K562 (cell line): ENCODE measurements at regions not wholly inside any gene's neighbourhood (a gene's known extent, or its start where the extent isn't known, plus 50 kb on each side); places are given as distances from the start of the nearest gene placed in this dataset.

ENCODE experiments used
- ATAC-seq: fragments of 200-7000 bp; cut with Tn5 transposase; 3 replicates; pipeline ENCODE4 v1.9.1; 2020; ENCODE audit warnings: moderate library complexity
- BruUV-seq: library from RNA; stranded (reverse); fragments of 400-500 nt; replicated peaks from 2 replicates; lab custom pipeline; 2021; lab: Mats Ljungman, UMichigan
- CTCF ChIA-PET: fragments of 300-600 bp; formaldehyde crosslinking; extraction: SDS; loops from one replicate; lab custom pipeline; 2021; ENCODE audit warnings: low intra/inter-chr PET ratio; lab: Yijun Ruan, JAX
- POLR2A ChIA-PET: fragments of 300-600, 350-650 bp; sonication (Branson Sonifier 250); formaldehyde crosslinking; extraction: SDS; loops from one replicate; lab custom pipeline; 2021; ENCODE audit warnings: antibody characterized with exemption, inconsistent platforms; lab: Yijun Ruan, JAX
- DNase-seq, 4 experiments: peaks; one replicate each; pipeline versions ENCODE4 v3.0.0 to v3.0.0-alpha.2; 2011 to 2018; ENCODE audit warnings: low spot score in 3 of 4, mixed read lengths in 3 of 4; ENCODE audit errors: extremely low read depth in 1 of 4
- FAIRE-seq: peaks from 2 replicates; lab custom pipeline; 2011; peaks lifted over from hg19 to GRCh38; lab: Jason Lieb, UNC
- H2AFZ ChIP-seq: 2 replicates; pipeline ENCODE4 v1.6.0; 2011; ENCODE audit warnings: low read depth, low read length, control low read depth, inconsistent platforms
- H3K27ac ChIP-seq: fragments of 200-600 bp; 3 replicates; pipeline ENCODE4 v1.8.0; 2011; ENCODE audit warnings: low read depth, mild to moderate bottlenecking, control low read depth, inconsistent platforms, low read length, moderate library complexity, mixed read lengths; ENCODE audit errors: extremely low read depth
- H3K27me3 ChIP-seq, 2 experiments: fragments of 300-600 bp in 1 of 2; 2 replicates in 1 of 2; 3 replicates in 1 of 2; pipeline versions ENCODE4 v1.6.0 to v1.8.0; 2011; ENCODE audit warnings: inconsistent platforms in 2 of 2, low read length in 2 of 2, mild to moderate bottlenecking in 1 of 2, mixed read lengths in 1 of 2, moderate library complexity in 1 of 2; ENCODE audit not compliant: control insufficient read depth in 2 of 2, insufficient read depth in 2 of 2
- H3K36me3 ChIP-seq: fragments of 300-600 bp; 3 replicates; pipeline ENCODE4 v1.8.0; 2011; ENCODE audit warnings: mild to moderate bottlenecking, low read length, inconsistent platforms; ENCODE audit not compliant: control insufficient read depth, insufficient read depth
- H3K4me1 ChIP-seq, 2 experiments: fragments of 200-600 bp in 1 of 2; replicated peaks in 1 of 2; 2 replicates in 1 of 2; 3 replicates in 1 of 2; pipeline versions ENCODE4 v1.5.1 to v1.8.0; 2011; ENCODE audit warnings: inconsistent platforms in 2 of 2, low read length in 2 of 2, mild to moderate bottlenecking in 1 of 2, mixed read lengths in 1 of 2, moderate library complexity in 1 of 2; ENCODE audit not compliant: control insufficient read depth in 2 of 2, insufficient read depth in 2 of 2
- H3K4me2 ChIP-seq: 2 replicates; pipeline ENCODE4 v1.6.1; 2011; ENCODE audit warnings: low read length, control low read depth, inconsistent platforms, mixed read lengths; ENCODE audit not compliant: insufficient read depth
- H3K4me3 ChIP-seq: fragments of 200-600 bp; sonication (generic), shearing (Covaris generic); 2 replicates; pipeline ENCODE4 v1.5.1; 2016; ENCODE audit warnings: control low read depth, inconsistent platforms
- H3K79me2 ChIP-seq: fragments of 200-600 bp; 3 replicates; pipeline ENCODE4 v1.8.0; 2011; ENCODE audit warnings: low read length, inconsistent platforms; ENCODE audit not compliant: control insufficient read depth, insufficient read depth
- H3K9ac ChIP-seq, 2 experiments: 2 replicates each; pipeline versions ENCODE4 v1.6.0 to v1.6.1; 2011; ENCODE audit warnings: low read depth in 2 of 2, low read length in 2 of 2, control low read depth in 1 of 2, inconsistent platforms in 1 of 2, mild to moderate bottlenecking in 1 of 2, mixed read lengths in 1 of 2; ENCODE audit not compliant: insufficient read depth in 1 of 2
- H3K9me1 ChIP-seq: one replicate; pipeline ENCODE4 v1.6.0; 2011; ENCODE audit warnings: inconsistent platforms, mild to moderate bottlenecking, low read length, moderate library complexity; ENCODE audit not compliant: control insufficient read depth, insufficient read depth
- H3K9me3 ChIP-seq: replicated peaks from 2 replicates; pipeline ENCODE4 v1.5.1; 2011; ENCODE audit warnings: low read depth, low read length, inconsistent platforms; ENCODE audit not compliant: control insufficient read depth, insufficient read depth
- H4K20me1 ChIP-seq: replicated peaks from 2 replicates; pipeline ENCODE4 v1.6.1; 2011; ENCODE audit warnings: low read length, inconsistent platforms, mixed read lengths; ENCODE audit not compliant: control insufficient read depth, insufficient read depth
- CEBPZ ChIP-seq: fragments of 150-350 bp; IDR thresholded peaks from 2 replicates; pipeline ENCODE4 v1.6.1; 2014; ENCODE audit warnings: low read depth, mild to moderate bottlenecking, low read length, borderline replicate concordance
- CREB3L1 ChIP-seq: fragments of 450-650 bp; IDR thresholded peaks from 2 replicates; pipeline ENCODE4 v1.6.1; 2014; ENCODE audit warnings: low read depth, mild to moderate bottlenecking, moderate library complexity, borderline replicate concordance
- HDGF ChIP-seq: fragments of 450-650 bp; IDR thresholded peaks from 2 replicates; pipeline ENCODE4 v1.6.1; 2016
- HEY1 ChIP-seq: fragments of 250-450 bp; sonication (Bioruptor Pico); IDR thresholded peaks from 2 replicates; pipeline ENCODE4 v1.5.0; 2020; ENCODE audit warnings: mild to moderate bottlenecking, moderate library complexity, borderline replicate concordance
- POU5F1 ChIP-seq: fragments of 150-350 bp; IDR thresholded peaks from 2 replicates; pipeline ENCODE4 v1.6.1; 2014; ENCODE audit warnings: borderline replicate concordance, low read length, low read depth, mild to moderate bottlenecking; ENCODE audit not compliant: partially characterized antibody
- PRPF4 ChIP-seq: fragments of 200-400 bp; formaldehyde crosslinking; IDR thresholded peaks from one replicate; pipeline ENCODE4 v1.6.1; 2017; ENCODE audit warnings: low read length, low read depth, mild to moderate bottlenecking; ENCODE audit not compliant: insufficient read depth, poor library complexity, severe bottlenecking
- RBFOX2 ChIP-seq: fragments of 200-400 bp; formaldehyde crosslinking; IDR thresholded peaks from 2 replicates; pipeline ENCODE4 v1.6.1; 2017; ENCODE audit warnings: low read depth, mild to moderate bottlenecking, low read length, moderate library complexity
- RFX7 ChIP-seq: fragments of 250-450 bp; sonication (Bioruptor Pico); IDR thresholded peaks from 2 replicates; pipeline ENCODE4 v1.5.1; 2021; ENCODE audit warnings: mild to moderate bottlenecking
- SNAPC5 ChIP-seq: fragments of 250-450 bp; sonication (Bioruptor Pico); IDR thresholded peaks from 2 replicates; pipeline ENCODE4 v1.8.0; 2021; ENCODE audit warnings: moderate library complexity, mild to moderate bottlenecking, inconsistent platforms
- TFAP4 ChIP-seq: sonication (generic); formaldehyde crosslinking; IDR thresholded peaks from 2 replicates; pipeline ENCODE4 v1.8.0; 2022; ENCODE audit warnings: missing genetic modification reagents, mild to moderate bottlenecking, moderate library complexity, borderline replicate concordance
- USF1 ChIP-seq: sonication (generic); formaldehyde crosslinking; IDR thresholded peaks from 2 replicates; pipeline ENCODE4 v1.9.0; 2022; ENCODE audit warnings: mild to moderate bottlenecking, missing genetic modification reagents
- ZNF316 ChIP-seq: fragments of 450-650 bp; IDR thresholded peaks from 2 replicates; pipeline ENCODE4 v1.6.1; 2016
- ZNF431 ChIP-seq: sonication (generic); formaldehyde crosslinking; IDR thresholded peaks from 2 replicates; pipeline ENCODE4 v1.8.0; 2022; ENCODE audit warnings: mild to moderate bottlenecking, missing genetic modification reagents
- ZSCAN32 ChIP-seq: fragments of 450-650 bp; formaldehyde crosslinking; IDR thresholded peaks from 2 replicates; pipeline ENCODE4 v1.4.0; 2020; ENCODE audit warnings: mild to moderate bottlenecking, moderate library complexity
- in situ Hi-C: fragments of 300-500 bp; cut with MboI; formaldehyde crosslinking; loops from 4 replicates; pipeline ENCODE4 v1.15.0; 2018; ENCODE audit warnings: inconsistent platforms, mixed read lengths
- intact Hi-C: fragments of 100-400 bp; cut with micrococcal nuclease; formaldehyde crosslinking; loops from 2 replicates; pipeline ENCODE4 v1.14.2; 2022

GRCh38 chr3:31081018-31081662 is 186.7 kb upstream of the GADL1 start (continued):
- TF ChIP-seq HEY1 (CRISPR knock-in tag), result no peak

GRCh38 chr3:31086148-31086547 is 191.7 kb upstream of the GADL1 start:
- no peak overlapping the region for H2AFZ ChIP-seq
- H3K9me1 ChIP-seq, result no peaks in the 10 kb centered on the region
- BruUV-seq, result no TSS peak
- POLR2A ChIA-PET, result no interaction called here
- H3K27me3 ChIP-seq, result no peaks in the 10 kb centered on the region
- intact Hi-C loops, result no loop called here
- in situ Hi-C loops, result no loop called here
- H3K9me3 ChIP-seq, result no peaks in the 10 kb centered on the region
- TF ChIP-seq PRPF4, result no peak
- TF ChIP-seq ZSCAN32 (CRISPR knock-in tag), result no peak
- TF ChIP-seq TFAP4 (CRISPR knock-in tag), result no peak
- TF ChIP-seq RFX7 (CRISPR knock-in tag), result no peak
- TF ChIP-seq ZNF431, result no peak
- no peak for TF ChIP-seq RBFOX2
- no peak for TF ChIP-seq CREB3L1
- no peak for TF ChIP-seq CEBPZ
- no peak for TF ChIP-seq ZNF316
- TF ChIP-seq SNAPC5 (CRISPR knock-in tag), result no peak
- TF ChIP-seq POU5F1, result no peak
- no peak for TF ChIP-seq HDGF
- no peak for TF ChIP-seq USF1 (CRISPR knock-in tag)
- no peak overlapping the region for H3K27ac ChIP-seq
- H3K4me3 ChIP-seq, result no peak overlapping the region
- ATAC-seq, result no peak
- H3K79me2 ChIP-seq, result no peaks in the 10 kb centered on the region
- FAIRE-seq, result no peak
- no peak for DNase-seq
- H3K4me2 ChIP-seq, result no peak overlapping the region
- CTCF ChIA-PET, result no interaction called here
- no peaks in the 10 kb centered on the region for H3K4me1 ChIP-seq
- no peaks in the 10 kb centered on the region for H3K36me3 ChIP-seq
- H4K20me1 ChIP-seq, result no peaks in the 10 kb centered on the region
- no peak overlapping the region for H3K9ac ChIP-seq
